HG02623 (cell line): ENCODE measurements at regions not wholly inside any gene's neighbourhood (a gene's known extent, or its start where the extent isn't known, plus 50 kb on each side); places are given as distances from the start of the nearest gene placed in this dataset.
"Not testable (repeated sequence)": the region's sequence is repeated elsewhere in the genome, so short reads cannot be mapped to it uniquely, and the experiment has no call there.

Experiments
- ATAC-seq: cut with Tn5 transposase; IDR thresholded peaks from one replicate; pipeline ENCODE4 v1.9.1; 2021; ENCODE audit warnings: moderate library complexity; ENCODE audit not compliant: unreplicated experiment

DNA sequence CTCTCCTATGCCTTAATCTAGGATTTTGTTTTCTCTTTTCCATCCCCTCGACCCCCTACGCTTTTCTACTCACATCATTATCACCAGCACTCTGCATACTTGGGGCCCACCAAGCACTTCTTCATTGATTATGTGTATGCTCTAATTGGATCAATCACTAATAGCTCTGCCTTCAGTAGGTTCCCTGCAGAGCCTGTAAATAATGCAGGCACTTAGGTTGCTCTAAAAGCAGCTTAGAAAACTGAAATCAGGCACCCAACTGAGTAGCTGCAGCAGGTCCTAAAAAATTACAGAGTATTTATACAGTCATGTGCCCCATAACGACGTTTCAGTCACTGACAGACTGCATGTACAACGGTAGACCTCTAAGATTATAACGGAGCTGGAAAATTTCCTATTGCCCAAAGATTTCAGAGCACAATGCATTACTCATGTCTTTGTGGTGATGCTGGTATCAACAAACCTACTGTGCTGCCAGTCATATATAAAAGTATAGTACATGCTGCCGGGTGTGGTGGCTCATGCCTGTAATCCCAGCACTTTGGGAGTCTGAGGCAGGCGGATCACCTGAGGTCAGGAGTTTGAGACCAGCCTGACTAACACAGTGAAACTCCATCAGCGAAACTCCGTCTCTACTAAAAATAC is 280.4 kb downstream of the HS3ST3B1 start:
- ATAC-seq, result no peak

- no peak for ATAC-seq
These were observed 279.6 kb downstream of the HS3ST3B1 start for GRCh38 chr17:14580499-14580898.

DNA sequence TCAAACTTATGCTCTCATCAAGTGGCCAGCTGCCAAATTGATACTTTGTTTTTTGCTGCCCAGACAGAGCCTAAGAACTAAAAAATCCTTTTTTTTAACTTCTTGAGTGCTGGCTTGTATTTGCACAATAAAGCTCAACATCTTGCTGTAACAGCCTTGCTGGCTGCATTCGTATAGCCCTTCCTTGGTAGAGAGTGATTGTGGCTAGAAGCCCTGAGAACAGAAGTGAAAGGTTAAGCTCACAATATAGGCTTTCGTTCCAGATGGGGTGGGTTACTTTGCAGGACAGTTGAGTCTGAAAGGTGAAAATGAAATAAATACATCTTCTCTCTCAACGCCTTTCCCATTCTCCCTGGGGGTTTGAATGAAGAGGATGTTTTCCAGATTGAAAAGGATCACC is 278.8 kb downstream of the HS3ST3B1 start:
- ATAC-seq, result no peak

GRCh38 chr17:14575471-14575953 is 274.6 kb downstream of the HS3ST3B1 start:
- ATAC-seq, result no peak

GRCh38 chr17:14560325-14560724 is 259.4 kb downstream of the HS3ST3B1 start:
- not testable (repeated sequence) for ATAC-seq

GRCh38 chr17:14559264-14560119 is 258.6 kb downstream of the HS3ST3B1 start:
- no peak for ATAC-seq

- no peak for ATAC-seq
These were observed 256.6 kb downstream of the HS3ST3B1 start for GRCh38 chr17:14557480-14557879.

DNA sequence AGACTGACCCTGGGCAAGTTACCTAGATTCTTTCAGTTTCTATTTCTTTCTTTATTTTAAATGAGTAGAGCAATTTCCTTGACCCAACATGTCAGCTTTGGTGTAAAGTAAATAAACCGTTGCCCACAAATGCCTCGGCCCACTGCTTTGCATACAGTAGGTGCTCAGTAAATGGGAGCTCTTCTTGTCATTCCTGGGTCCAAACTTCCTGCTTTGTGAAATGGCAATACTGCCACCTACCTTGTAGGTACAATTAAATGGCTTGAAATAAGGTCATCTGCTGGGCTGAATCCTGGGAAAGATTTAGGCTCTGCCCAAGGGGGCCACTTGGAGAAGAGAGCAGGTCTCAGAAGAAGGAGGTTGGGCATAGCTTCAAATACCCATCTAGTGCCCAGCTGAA is 253.0 kb downstream of the HS3ST3B1 start:
- no peak for ATAC-seq

GRCh38 chr17:14552306-14552705 is 251.4 kb downstream of the HS3ST3B1 start:
- ATAC-seq, result no peak

DNA sequence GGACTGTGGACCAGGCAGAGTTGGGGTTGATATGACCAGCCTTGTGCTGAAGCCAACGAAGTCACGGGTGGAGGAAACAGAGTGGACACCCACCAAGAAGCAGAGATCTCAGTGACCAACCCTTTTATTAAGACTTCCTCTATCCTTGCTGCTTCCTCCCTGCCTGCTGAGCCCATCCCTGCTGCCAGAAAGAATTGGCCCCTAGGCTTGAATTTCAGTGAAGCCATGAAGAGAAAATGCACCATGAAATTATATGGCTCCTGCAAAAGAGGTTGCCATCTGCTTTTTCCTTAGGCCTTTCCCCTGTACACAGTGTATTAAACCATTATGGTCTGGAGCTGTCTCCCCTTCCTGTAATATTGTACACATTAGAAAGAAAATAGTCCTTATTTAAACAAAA is 246.7 kb downstream of the HS3ST3B1 start:
- ATAC-seq, result no peak

DNA sequence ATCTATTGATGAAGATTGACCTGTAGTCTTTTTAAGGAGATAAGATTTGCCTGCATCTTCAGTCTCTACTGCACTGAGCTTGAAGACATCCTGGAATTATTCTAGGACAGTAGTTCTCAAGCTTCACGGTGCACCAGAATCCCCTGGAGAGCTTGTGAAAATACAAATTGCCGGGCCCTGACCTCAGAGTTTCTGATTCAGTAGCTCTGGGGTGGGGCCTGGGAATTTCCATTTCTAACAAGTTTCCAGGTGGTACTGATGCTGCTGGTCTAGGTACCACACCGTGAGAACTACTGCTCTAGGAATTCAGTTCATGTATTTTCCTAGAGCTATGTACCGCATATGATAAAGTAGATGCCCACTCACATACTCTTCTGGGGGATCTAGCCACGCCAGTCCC is 246.1 kb downstream of the HS3ST3B1 start:
- no peak for ATAC-seq

GRCh38 chr17:14545156-14545906 is 244.4 kb downstream of the HS3ST3B1 start:
- ATAC-seq, result no peak

GRCh38 chr17:14541714-14542113 is 240.8 kb downstream of the HS3ST3B1 start:
- ATAC-seq, result no peak

DNA sequence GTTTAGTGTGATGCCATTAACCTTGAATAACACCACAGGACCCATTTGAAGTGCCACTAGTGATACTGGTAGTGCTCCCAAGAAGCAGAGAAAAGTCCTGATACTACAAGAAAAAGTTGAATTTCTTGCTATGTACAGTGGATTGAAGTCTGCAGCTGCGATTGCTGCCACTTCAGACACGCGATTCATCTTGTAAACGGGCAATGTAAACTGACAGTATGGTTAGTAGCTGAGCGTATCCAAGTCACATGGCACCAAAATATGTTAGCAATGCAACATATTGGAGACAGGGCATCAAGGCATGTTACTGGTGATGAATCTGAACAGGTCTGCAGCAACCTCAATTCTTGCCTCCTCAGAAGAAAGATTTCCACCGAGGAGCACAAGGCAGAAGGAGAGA is 238.9 kb downstream of the HS3ST3B1 start:
- no peak for ATAC-seq

DNA sequence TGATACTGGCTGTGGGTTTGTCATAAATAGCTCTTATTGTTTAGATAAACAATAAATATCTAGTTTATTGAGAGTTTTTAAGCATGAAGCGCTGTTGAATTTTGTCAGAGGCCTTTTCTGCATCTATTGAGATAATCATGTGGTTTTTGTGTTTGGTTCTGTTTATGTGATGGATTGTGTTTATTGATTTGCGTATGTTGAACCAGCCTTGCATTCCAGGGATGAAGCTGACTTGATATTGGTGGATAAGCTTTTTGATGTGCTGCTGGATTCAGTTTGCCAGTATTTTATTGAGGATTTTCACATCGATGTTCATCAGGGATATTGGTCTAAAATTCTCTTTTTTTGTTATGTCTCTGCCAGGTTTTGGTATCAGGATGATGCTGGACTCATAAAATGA is 231.4 kb downstream of the HS3ST3B1 start:
- not testable (repeated sequence) for ATAC-seq

DNA sequence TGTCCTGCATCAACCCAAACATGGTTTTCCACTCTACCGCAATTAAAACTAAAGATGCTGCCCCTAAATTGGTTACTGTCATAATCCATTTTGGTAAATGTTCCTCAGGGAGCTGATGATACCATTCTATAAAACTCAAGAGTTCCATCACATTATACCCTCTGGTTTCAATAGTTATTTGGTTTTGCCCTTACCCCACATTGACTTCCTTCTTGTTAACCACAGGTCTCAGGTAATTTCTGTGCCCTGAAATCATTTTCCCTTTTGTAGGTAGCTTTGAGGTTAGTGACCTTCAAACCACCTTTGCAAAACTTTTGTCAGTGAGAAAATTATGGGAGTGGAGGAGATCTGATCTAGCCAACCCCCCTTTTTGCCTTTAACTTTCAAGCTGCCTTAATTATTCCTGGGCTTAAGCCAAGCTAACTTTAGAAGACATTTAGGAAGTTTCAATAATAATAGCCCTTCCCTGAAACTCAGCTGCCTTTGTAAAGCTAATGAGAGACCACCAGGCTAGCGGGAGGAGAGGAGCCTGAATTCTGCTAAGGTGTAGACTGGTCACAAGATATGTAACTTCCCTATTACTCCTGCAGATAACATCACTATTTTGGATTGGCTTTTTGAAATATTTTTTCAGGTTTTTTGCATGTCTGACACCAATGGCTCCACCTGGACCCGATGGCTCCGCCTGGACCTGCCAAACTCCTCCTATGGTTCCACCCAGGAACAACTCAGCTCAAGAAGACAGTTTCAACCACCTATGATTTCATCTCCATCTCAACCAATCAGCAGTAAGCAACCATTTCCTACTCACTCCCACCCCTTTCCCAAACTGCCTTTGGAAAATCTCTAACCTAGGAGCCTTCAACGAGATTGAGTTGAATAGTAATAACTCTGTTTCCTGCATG is 224.9 kb downstream of the HS3ST3B1 start:
- no peak for ATAC-seq

GRCh38 chr17:14522795-14523387 is 222.0 kb downstream of the HS3ST3B1 start:
- ATAC-seq, result no peak

- not testable (repeated sequence) for ATAC-seq
These were observed 218.0 kb downstream of the HS3ST3B1 start for GRCh38 chr17:14518919-14519318.

GRCh38 chr17:14514973-14515372 is 214.1 kb downstream of the HS3ST3B1 start:
- no peak for ATAC-seq

DNA sequence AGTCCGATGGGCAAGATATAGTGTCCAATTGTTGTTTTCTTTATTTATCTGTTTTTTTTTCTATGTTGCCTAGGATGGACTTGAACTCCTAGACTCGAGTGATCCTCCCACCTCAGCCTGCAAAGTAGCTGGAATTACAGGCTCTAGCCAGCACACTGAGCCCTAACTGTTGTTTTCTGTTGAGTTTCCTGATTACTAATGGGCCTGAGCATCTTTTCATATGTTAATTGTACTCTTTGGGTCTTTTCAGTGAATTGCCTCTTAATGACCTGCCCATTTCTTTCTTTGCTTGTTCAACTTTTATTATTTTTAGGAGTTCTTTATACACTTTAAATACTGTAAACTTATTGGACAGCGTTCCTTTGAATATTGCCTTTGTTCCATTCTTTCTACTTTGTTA is 213.0 kb downstream of the HS3ST3B1 start:
- ATAC-seq, result no peak
